Liver (tissue), 8 donors: ENCODE measurements at regions not wholly inside any gene's neighbourhood (a gene's known extent, or its start where the extent isn't known, plus 50 kb on each side); places are given as distances from the start of the nearest gene placed in this dataset.

Experiments
- DNase-seq: peaks from one replicate; pipeline ENCODE4 v3.0.0-alpha.2; 2017; ENCODE audit warnings: low spot score
- H3K27ac ChIP-seq, 2 donors: one replicate each; pipeline ENCODE4 v1.7.0; 2013; ENCODE audit warnings: inconsistent platforms in 2 of 2, low read length in 2 of 2, control low read depth in 1 of 2, low read depth in 1 of 2, mild to moderate bottlenecking in 1 of 2
- H3K27me3 ChIP-seq, 4 donors: one replicate each; pipeline versions ENCODE4 v1.6.1 to v1.7.0; 2013; ENCODE audit warnings: low read length in 3 of 4, inconsistent platforms in 1 of 4, mild to moderate bottlenecking in 1 of 4, moderate library complexity in 1 of 4; ENCODE audit not compliant: control insufficient read depth in 4 of 4, insufficient read depth in 4 of 4
- H3K36me3 ChIP-seq, 4 donors: one replicate each; pipeline versions ENCODE4 v1.6.1 to v1.7.0; 2013; ENCODE audit warnings: low read length in 3 of 4, mild to moderate bottlenecking in 3 of 4, low read depth in 1 of 4, moderate library complexity in 1 of 4; ENCODE audit not compliant: control insufficient read depth in 4 of 4, insufficient read depth in 3 of 4
- H3K4me1 ChIP-seq, 4 donors: one replicate each; pipeline versions ENCODE4 v1.6.1 to v1.7.0; 2013; ENCODE audit warnings: low read length in 3 of 4, mild to moderate bottlenecking in 3 of 4, moderate library complexity in 1 of 4; ENCODE audit not compliant: control insufficient read depth in 4 of 4, insufficient read depth in 4 of 4
- H3K4me3 ChIP-seq, 3 donors: one replicate each; pipeline versions ENCODE4 v1.6.1 to v1.7.0; 2013; ENCODE audit warnings: low read length in 3 of 3, control low read depth in 1 of 3, low read depth in 1 of 3, mild to moderate bottlenecking in 1 of 3
- H3K9ac ChIP-seq, 2 donors: one replicate each; pipeline ENCODE4 v1.7.0; 2013; ENCODE audit warnings: low read length in 2 of 2, mild to moderate bottlenecking in 2 of 2, moderate library complexity in 2 of 2, control low read depth in 1 of 2, low read depth in 1 of 2
- H3K9me3 ChIP-seq, 4 donors: one replicate each; pipeline versions ENCODE4 v1.6.1 to v1.7.0; 2013; ENCODE audit warnings: low read length in 3 of 4; ENCODE audit not compliant: control insufficient read depth in 4 of 4
- CTCF ChIP-seq: fragments of 150-350 bp; IDR thresholded peaks from 2 replicates; pipeline ENCODE4 v1.5.1; 2017; ENCODE audit warnings: improper control_type of control experiment, low read depth, low read length; ENCODE audit not compliant: missing input control
- EGR1 ChIP-seq, 2 donors: IDR thresholded peaks; 2 replicates each; pipeline ENCODE4 v1.6.1; 2016 to 2018; ENCODE audit warnings: antibody characterized with exemption in 2 of 2, low read depth in 2 of 2
- FOXA1 ChIP-seq: IDR thresholded peaks from 2 replicates; pipeline ENCODE4 v1.6.1; 2016; ENCODE audit warnings: antibody characterized with exemption
- FOXA2 ChIP-seq: IDR thresholded peaks from 2 replicates; pipeline ENCODE4 v1.6.1; 2016; ENCODE audit warnings: antibody characterized with exemption
- GABPA ChIP-seq, 2 donors: IDR thresholded peaks in 1 of 2; conservative IDR thresholded peaks in 1 of 2; 2 replicates each; pipeline ENCODE4 v1.6.1; 2016; ENCODE audit warnings: antibody characterized with exemption in 2 of 2, mild to moderate bottlenecking in 1 of 2, moderate library complexity in 1 of 2
- HNF4G ChIP-seq: IDR thresholded peaks from 2 replicates; pipeline ENCODE4 v1.6.1; 2016; ENCODE audit warnings: antibody characterized with exemption
- JUND ChIP-seq, 2 donors: IDR thresholded peaks; 2 replicates each; pipeline ENCODE4 v1.6.1; 2016; ENCODE audit warnings: antibody characterized with exemption in 2 of 2
- MAX ChIP-seq: IDR thresholded peaks from 2 replicates; pipeline ENCODE4 v1.6.1; 2016; ENCODE audit warnings: antibody characterized with exemption
- RAD21 ChIP-seq, 2 donors: IDR thresholded peaks; 2 replicates each; pipeline ENCODE4 v1.6.1; 2016; ENCODE audit warnings: antibody characterized with exemption in 2 of 2, mild to moderate bottlenecking in 2 of 2
- REST ChIP-seq: IDR thresholded peaks from 2 replicates; pipeline ENCODE4 v1.6.1; 2016; ENCODE audit warnings: antibody characterized with exemption, mild to moderate bottlenecking
- RXRA ChIP-seq, 2 donors: IDR thresholded peaks; 2 replicates each; pipeline ENCODE4 v1.6.1; 2017 to 2018; ENCODE audit warnings: antibody characterized with exemption in 2 of 2, mild to moderate bottlenecking in 1 of 2
- TAF1 ChIP-seq: conservative IDR thresholded peaks from 2 replicates; pipeline ENCODE4 v1.6.1; 2016; ENCODE audit warnings: antibody characterized with exemption, mild to moderate bottlenecking
- WGBS: extraction: QIAGEN DNeasy Blood & Tissue Kit; methylation state at CpG from one replicate; pipeline ENCODE4 v1.1.7; 2013; 5-methylcytosine and 5-hydroxymethylcytosine counted together
- donor health status: healthy.
- donor health status: healthy.
- donor health status: healthy.
- donor health status: healthy.
- donor health status: healthy.

GRCh38 chr11:13899603-13900002 lies 62.9 kb upstream of the SPON1 start:
- no peak for DNase-seq
- H3K9me3 ChIP-seq = no peaks in the 10 kb centered on the region
- H3K27me3 ChIP-seq = no peaks in the 10 kb centered on the region
- H3K36me3 ChIP-seq = no peaks in the 10 kb centered on the region
- H3K27ac ChIP-seq = no peak overlapping the region
- peaks cover 0 to 6% (median 0%) of the 10 kb centered on the region in 4 donors for H3K4me1 ChIP-seq
- no peak overlapping the region for H3K9ac ChIP-seq
- TF ChIP-seq HNF4G (no peak), JUND (IDR thresholded peaks at IDR 0.05) (no peak), FOXA2 (no peak), EGR1 (IDR thresholded peaks at IDR 0.05; ENCODE audit: low read depth in 2 of 2) (no peak), FOXA1 (no peak), MAX (no peak), CTCF (no peak), GABPA (IDR thresholded peaks at IDR 0.05 in 1 of 2, conservative IDR thresholded peaks at IDR 0.05 in 1 of 2) (no peak), TAF1 (no peak), REST (no peak), RAD21 (IDR thresholded peaks at IDR 0.05) (no peak), RXRA (IDR thresholded peaks at IDR 0.05) (no peak)
- no peak overlapping the region for H3K4me3 ChIP-seq

GRCh38 chr11:13902523-13902922 lies 60.0 kb upstream of the SPON1 start:
- Histone ChIP-seq H3K4me1 (no peaks in the 10 kb centered on the region), H3K27me3 (no peaks in the 10 kb centered on the region), H3K9ac (no peak overlapping the region), H3K27ac (no peak overlapping the region), H3K36me3 (no peaks in the 10 kb centered on the region), H3K4me3 (no peak overlapping the region), H3K9me3 (peaks cover 0 to 8% (median 0%) of the 10 kb centered on the region in 4 donors)
- TF ChIP-seq JUND (IDR thresholded peaks at IDR 0.05) = no peak
- no peak for TF ChIP-seq CTCF
- TF ChIP-seq EGR1 (IDR thresholded peaks at IDR 0.05; ENCODE audit: low read depth in 2 of 2) = no peak
- no peak for DNase-seq
- 79% methylated on average over 5 of the region's 5 CpGs for WGBS
